Vagina (tissue), 2 donors: ENCODE measurements at regions not wholly inside any gene's neighbourhood (a gene's known extent, or its start where the extent isn't known, plus 50 kb on each side); places are given as distances from the start of the nearest gene placed in this dataset.

Experiments used
- CTCF ChIP-seq, 3 experiments: fragments of 450-650 bp in 2 of 3; fragments of 200-600 bp in 1 of 3; sonication (generic) in 1 of 3; IDR thresholded peaks; one replicate each; pipeline ENCODE4 v1.5.1; 2017 to 2019; ENCODE audit warnings: antibody characterized with exemption in 3 of 3, mild to moderate bottlenecking in 2 of 3, moderate library complexity in 2 of 3
- POLR2A ChIP-seq, 2 donors: fragments of 450-650 bp; IDR thresholded peaks; one replicate each; pipeline ENCODE4 v1.6.1; 2017; ENCODE audit warnings: antibody characterized with exemption in 2 of 2, mild to moderate bottlenecking in 2 of 2, moderate library complexity in 2 of 2
- POLR2AphosphoS5 ChIP-seq, 2 donors: sonication (generic); formaldehyde crosslinking; IDR thresholded peaks; one replicate each; pipeline ENCODE4 v1.9.0; 2017; ENCODE audit warnings: antibody characterized with exemption in 2 of 2, mild to moderate bottlenecking in 2 of 2, low read depth in 1 of 2; ENCODE audit not compliant: insufficient read depth in 1 of 2

GRCh38 chr6:112459758-112460304, 112.7 kb downstream of the RFPL4B start:
- no peak for TF ChIP-seq CTCF (IDR thresholded peaks at IDR 0.05)
- no peak for TF ChIP-seq POLR2A (IDR thresholded peaks at IDR 0.05)
- TF ChIP-seq POLR2AphosphoS5 (IDR thresholded peaks at IDR 0.05; ENCODE audit: insufficient read depth in 1 of 2, low read depth in 1 of 2) = no peak
